ENCODE measurements at regions not wholly inside any gene's neighbourhood (a gene's known extent, or its start where the extent isn't known, plus 50 kb on each side); places are given as distances from the start of the nearest gene placed in this dataset.

DNA sequence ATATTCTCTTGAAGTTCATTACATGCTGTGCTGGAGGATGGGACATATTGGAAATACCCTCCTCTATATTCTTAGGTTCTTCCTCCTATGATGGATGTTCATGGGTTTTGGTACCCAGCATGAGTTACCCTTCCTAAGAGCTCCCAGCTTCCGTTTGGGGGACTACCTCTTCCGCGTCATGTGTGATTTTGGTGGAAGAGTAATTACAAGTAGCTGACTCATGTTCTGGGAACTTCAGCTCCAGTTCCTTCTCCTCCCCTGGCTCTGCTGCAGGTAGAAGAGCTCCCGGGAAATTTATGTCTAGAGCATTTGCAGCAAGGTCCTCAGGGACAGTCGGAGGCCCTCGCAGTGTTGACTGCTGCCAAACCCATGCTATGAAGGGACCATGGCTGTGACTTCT, 208.8 kb upstream of the IL12A start:
- Histone ChIP-seq H3K9me2 (ENCODE audit: insufficient read depth) (no peaks in the 10 kb centered on the region), H2AFZ (no peak overlapping the region), H3K4me3 (no peak overlapping the region), H4K20me1 (replicated peaks; ENCODE audit: insufficient read depth) (no peaks in the 10 kb centered on the region), H3K27ac (ENCODE audit: low read depth) (no peak overlapping the region), H3K79me2 (replicated peaks; ENCODE audit: insufficient read depth) (peaks cover 17% of the 10 kb centered on the region), H3K36me3 (ENCODE audit: insufficient read depth) (no peaks in the 10 kb centered on the region), H3K27me3 (ENCODE audit: insufficient read depth) (no peaks in the 10 kb centered on the region), H3K4me2 (no peak overlapping the region), H3F3A (replicated peaks; ENCODE audit: low read depth) (no peaks in the 10 kb centered on the region), H3K4me1 (ENCODE audit: insufficient read depth) (0 out of 2 replicates have a peak, but pooled peaks cover 6% of the 10 kb centered on the region)
- H3K36me3 Mint-ChIP-seq (ENCODE audit: low read depth): no peaks in the 10 kb centered on the region
- DNase-seq (ENCODE audit: low spot score) (no peak), ATAC-seq (no peak)
- H3K9me3 Mint-ChIP-seq: no peaks in the 10 kb centered on the region
- H3K4me3 Mint-ChIP-seq: no peak overlapping the region
- H3K27me3 Mint-ChIP-seq (ENCODE audit: insufficient read depth, low read depth, poor library complexity): no peaks in the 10 kb centered on the region
- H3K27ac Mint-ChIP-seq: no peak overlapping the region
- TF ChIP-seq, protein P1, sequence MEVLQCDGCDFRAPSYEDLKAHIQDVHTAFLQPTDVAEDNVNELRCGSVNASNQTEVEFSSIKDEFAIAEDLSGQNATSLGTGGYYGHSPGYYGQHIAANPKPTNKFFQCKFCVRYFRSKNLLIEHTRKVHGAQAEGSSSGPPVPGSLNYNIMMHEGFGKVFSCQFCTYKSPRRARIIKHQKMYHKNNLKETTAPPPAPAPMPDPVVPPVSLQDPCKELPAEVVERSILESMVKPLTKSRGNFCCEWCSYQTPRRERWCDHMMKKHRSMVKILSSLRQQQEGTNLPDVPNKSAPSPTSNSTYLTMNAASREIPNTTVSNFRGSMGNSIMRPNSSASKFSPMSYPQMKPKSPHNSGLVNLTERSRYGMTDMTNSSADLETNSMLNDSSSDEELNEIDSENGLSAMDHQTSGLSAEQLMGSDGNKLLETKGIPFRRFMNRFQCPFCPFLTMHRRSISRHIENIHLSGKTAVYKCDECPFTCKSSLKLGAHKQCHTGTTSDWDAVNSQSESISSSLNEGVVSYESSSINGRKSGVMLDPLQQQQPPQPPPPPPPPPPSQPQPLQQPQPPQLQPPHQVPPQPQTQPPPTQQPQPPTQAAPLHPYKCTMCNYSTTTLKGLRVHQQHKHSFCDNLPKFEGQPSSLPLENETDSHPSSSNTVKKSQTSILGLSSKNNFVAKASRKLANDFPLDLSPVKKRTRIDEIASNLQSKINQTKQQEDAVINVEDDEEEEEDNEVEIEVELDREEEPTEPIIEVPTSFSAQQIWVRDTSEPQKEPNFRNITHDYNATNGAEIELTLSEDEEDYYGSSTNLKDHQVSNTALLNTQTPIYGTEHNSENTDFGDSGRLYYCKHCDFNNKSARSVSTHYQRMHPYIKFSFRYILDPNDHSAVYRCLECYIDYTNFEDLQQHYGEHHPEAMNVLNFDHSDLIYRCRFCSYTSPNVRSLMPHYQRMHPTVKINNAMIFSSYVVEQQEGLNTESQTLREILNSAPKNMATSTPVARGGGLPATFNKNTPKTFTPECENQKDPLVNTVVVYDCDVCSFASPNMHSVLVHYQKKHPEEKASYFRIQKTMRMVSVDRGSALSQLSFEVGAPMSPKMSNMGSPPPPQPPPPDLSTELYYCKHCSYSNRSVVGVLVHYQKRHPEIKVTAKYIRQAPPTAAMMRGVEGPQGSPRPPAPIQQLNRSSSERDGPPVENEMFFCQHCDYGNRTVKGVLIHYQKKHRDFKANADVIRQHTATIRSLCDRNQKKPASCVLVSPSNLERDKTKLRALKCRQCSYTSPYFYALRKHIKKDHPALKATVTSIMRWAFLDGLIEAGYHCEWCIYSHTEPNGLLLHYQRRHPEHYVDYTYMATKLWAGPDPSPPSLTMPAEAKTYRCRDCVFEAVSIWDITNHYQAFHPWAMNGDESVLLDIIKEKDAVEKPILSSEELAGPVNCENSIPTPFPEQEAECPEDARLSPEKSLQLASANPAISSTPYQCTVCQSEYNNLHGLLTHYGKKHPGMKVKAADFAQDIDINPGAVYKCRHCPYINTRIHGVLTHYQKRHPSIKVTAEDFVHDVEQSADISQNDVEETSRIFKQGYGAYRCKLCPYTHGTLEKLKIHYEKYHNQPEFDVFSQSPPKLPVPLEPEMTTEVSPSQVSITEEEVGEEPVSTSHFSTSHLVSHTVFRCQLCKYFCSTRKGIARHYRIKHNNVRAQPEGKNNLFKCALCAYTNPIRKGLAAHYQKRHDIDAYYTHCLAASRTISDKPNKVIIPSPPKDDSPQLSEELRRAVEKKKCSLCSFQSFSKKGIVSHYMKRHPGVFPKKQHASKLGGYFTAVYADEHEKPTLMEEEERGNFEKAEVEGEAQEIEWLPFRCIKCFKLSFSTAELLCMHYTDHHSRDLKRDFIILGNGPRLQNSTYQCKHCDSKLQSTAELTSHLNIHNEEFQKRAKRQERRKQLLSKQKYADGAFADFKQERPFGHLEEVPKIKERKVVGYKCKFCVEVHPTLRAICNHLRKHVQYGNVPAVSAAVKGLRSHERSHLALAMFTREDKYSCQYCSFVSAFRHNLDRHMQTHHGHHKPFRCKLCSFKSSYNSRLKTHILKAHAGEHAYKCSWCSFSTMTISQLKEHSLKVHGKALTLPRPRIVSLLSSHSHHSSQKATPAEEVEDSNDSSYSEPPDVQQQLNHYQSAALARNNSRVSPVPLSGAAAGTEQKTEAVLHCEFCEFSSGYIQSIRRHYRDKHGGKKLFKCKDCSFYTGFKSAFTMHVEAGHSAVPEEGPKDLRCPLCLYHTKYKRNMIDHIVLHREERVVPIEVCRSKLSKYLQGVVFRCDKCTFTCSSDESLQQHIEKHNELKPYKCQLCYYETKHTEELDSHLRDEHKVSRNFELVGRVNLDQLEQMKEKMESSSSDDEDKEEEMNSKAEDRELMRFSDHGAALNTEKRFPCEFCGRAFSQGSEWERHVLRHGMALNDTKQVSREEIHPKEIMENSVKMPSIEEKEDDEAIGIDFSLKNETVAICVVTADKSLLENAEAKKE (CRISPR knock-in tag; IDR thresholded peaks at IDR 0.05): no peak
- TF ChIP-seq ZNF114 (CRISPR knock-in tag; IDR thresholded peaks at IDR 0.05): no peak
- TF ChIP-seq ZNF331 (CRISPR knock-in tag; IDR thresholded peaks at IDR 0.05; ENCODE audit: low read depth): no peak
- TF ChIP-seq CREB1 (CRISPR knock-in tag; IDR thresholded peaks at IDR 0.05; ENCODE audit: low read depth): no peak
- TF ChIP-seq, protein P2, sequence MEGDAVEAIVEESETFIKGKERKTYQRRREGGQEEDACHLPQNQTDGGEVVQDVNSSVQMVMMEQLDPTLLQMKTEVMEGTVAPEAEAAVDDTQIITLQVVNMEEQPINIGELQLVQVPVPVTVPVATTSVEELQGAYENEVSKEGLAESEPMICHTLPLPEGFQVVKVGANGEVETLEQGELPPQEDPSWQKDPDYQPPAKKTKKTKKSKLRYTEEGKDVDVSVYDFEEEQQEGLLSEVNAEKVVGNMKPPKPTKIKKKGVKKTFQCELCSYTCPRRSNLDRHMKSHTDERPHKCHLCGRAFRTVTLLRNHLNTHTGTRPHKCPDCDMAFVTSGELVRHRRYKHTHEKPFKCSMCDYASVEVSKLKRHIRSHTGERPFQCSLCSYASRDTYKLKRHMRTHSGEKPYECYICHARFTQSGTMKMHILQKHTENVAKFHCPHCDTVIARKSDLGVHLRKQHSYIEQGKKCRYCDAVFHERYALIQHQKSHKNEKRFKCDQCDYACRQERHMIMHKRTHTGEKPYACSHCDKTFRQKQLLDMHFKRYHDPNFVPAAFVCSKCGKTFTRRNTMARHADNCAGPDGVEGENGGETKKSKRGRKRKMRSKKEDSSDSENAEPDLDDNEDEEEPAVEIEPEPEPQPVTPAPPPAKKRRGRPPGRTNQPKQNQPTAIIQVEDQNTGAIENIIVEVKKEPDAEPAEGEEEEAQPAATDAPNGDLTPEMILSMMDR (conservative IDR thresholded peaks at IDR 0.05; ENCODE audit: low read depth in 2 of 2): no peak
- TF ChIP-seq STAT1 (IDR thresholded peaks at IDR 0.05; ENCODE audit: unreplicated experiment): no peak
- TF ChIP-seq, protein P3, sequence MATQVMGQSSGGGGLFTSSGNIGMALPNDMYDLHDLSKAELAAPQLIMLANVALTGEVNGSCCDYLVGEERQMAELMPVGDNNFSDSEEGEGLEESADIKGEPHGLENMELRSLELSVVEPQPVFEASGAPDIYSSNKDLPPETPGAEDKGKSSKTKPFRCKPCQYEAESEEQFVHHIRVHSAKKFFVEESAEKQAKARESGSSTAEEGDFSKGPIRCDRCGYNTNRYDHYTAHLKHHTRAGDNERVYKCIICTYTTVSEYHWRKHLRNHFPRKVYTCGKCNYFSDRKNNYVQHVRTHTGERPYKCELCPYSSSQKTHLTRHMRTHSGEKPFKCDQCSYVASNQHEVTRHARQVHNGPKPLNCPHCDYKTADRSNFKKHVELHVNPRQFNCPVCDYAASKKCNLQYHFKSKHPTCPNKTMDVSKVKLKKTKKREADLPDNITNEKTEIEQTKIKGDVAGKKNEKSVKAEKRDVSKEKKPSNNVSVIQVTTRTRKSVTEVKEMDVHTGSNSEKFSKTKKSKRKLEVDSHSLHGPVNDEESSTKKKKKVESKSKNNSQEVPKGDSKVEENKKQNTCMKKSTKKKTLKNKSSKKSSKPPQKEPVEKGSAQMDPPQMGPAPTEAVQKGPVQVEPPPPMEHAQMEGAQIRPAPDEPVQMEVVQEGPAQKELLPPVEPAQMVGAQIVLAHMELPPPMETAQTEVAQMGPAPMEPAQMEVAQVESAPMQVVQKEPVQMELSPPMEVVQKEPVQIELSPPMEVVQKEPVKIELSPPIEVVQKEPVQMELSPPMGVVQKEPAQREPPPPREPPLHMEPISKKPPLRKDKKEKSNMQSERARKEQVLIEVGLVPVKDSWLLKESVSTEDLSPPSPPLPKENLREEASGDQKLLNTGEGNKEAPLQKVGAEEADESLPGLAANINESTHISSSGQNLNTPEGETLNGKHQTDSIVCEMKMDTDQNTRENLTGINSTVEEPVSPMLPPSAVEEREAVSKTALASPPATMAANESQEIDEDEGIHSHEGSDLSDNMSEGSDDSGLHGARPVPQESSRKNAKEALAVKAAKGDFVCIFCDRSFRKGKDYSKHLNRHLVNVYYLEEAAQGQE (IDR thresholded peaks at IDR 0.05; ENCODE audit: unreplicated experiment): no peak
- peaks cover 22% of the 10 kb centered on the region for H3K4me1 Mint-ChIP-seq
